ENCODE measurements at regions not wholly inside any gene's neighbourhood (a gene's known extent, or its start where the extent isn't known, plus 50 kb on each side); places are given as distances from the start of the nearest gene placed in this dataset.

GRCh38 chr18:47582093-47582492 is 330.6 kb upstream of the SKOR2 start:
- TF ChIP-seq, protein P1, sequence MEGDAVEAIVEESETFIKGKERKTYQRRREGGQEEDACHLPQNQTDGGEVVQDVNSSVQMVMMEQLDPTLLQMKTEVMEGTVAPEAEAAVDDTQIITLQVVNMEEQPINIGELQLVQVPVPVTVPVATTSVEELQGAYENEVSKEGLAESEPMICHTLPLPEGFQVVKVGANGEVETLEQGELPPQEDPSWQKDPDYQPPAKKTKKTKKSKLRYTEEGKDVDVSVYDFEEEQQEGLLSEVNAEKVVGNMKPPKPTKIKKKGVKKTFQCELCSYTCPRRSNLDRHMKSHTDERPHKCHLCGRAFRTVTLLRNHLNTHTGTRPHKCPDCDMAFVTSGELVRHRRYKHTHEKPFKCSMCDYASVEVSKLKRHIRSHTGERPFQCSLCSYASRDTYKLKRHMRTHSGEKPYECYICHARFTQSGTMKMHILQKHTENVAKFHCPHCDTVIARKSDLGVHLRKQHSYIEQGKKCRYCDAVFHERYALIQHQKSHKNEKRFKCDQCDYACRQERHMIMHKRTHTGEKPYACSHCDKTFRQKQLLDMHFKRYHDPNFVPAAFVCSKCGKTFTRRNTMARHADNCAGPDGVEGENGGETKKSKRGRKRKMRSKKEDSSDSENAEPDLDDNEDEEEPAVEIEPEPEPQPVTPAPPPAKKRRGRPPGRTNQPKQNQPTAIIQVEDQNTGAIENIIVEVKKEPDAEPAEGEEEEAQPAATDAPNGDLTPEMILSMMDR (conservative IDR thresholded peaks at IDR 0.05 in 1 of 2, IDR thresholded peaks at IDR 0.05 in 1 of 2; ENCODE audit: extremely low read depth in 1 of 2, insufficient read depth in 1 of 2, low read depth in 1 of 2, low read length in 2 of 2) = no peak
- TF ChIP-seq EZH2 (IDR thresholded peaks at IDR 0.05; ENCODE audit: borderline replicate concordance, low read length) = no peak
